Skin epidermis (tissue), 12 donors: ENCODE measurements at regions not wholly inside any gene's neighbourhood (a gene's known extent, or its start where the extent isn't known, plus 50 kb on each side); places are given as distances from the start of the nearest gene placed in this dataset.
"Not testable (repeated sequence)": the region's sequence is repeated elsewhere in the genome, so short reads cannot be mapped to it uniquely, and the experiment has no call there.

Experiments
- H3K27ac ChIP-seq, 21 experiments: fragments of 200-600 bp; sonication (generic) in 11 of 21; one replicate each; pipeline ENCODE4 v1.5.0; 2020; ENCODE audit warnings: mild to moderate bottlenecking in 3 of 21, inconsistent platforms in 2 of 21, moderate library complexity in 2 of 21
- H3K4me3 ChIP-seq, 7 experiments: fragments of 200-600 bp; sonication (generic) in 2 of 7; one replicate each; pipeline ENCODE4 v1.5.0; 2020; ENCODE audit warnings: inconsistent platforms in 2 of 7, mild to moderate bottlenecking in 2 of 7, moderate library complexity in 1 of 7

- Histone ChIP-seq H3K4me3 (no peak overlapping the region), H3K27ac (no peak overlapping the region)
Observed at GRCh38 chr20:19866070-19866469, 108.0 kb downstream of the RIN2 start.

- Histone ChIP-seq H3K4me3 (no peak overlapping the region), H3K27ac (peak overlapping the region in 3 of 21 experiments; percentile 2 to 70 (median 17))
Observed at GRCh38 chr20:19867074-19867473, 109.0 kb downstream of the RIN2 start.

DNA sequence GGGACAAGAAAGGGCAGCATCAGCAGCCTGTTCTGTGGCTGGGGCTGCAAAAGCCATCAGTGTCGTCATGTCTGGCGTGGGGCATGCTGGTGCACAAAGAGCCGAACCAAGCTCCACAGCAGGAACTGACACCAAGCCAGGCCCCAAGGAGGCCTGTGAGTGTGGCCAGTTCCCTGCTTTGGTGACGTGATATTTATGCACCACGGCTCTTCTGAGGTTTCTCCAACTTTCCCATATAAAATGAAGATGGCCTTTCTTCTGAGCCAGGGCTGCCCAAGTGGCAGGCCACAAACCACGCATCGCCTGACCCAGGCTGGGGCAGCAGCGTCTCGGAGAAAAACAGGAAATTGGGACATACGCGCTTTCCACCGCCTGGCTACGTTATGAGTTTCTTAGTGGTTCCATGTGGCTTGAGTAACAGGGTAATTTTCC is 109.9 kb downstream of the RIN2 start:
- no peak overlapping the region for H3K4me3 ChIP-seq
- peak overlapping the region in 13 of 21 experiments; percentile 2 to 70 (median 26) for H3K27ac ChIP-seq

DNA sequence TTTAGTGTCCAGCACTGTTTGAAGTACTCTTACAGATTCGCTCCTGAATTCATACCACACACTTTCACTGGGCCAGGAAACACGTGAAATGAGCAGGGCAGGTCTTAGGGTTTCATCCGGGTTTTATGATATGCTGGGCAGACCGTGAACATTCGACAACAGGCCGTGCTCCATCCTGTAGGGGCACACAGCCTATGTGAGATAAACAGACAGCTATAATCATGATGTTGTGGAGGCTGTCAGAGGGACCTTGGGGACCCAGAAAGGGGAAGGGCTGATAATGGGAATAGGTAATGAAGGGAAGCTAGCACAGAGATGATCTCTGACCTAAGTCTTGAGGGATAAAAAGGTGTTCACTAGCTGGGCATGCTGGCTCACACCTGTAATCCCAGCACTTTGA is 110.4 kb downstream of the RIN2 start:
- Histone ChIP-seq H3K4me3 (no peak overlapping the region), H3K27ac (peak overlapping the region in 11 of 21 experiments; percentile 9 to 71 (median 35))

- Histone ChIP-seq H3K27ac (no peak overlapping the region), H3K4me3 (no peak overlapping the region)
Observed at GRCh38 chr20:19872001-19872400, 113.9 kb downstream of the RIN2 start.

- H3K27ac ChIP-seq: no peak overlapping the region
- H3K4me3 ChIP-seq: no peak overlapping the region
Observed at GRCh38 chr20:19874040-19874727, 116.1 kb downstream of the RIN2 start.

GRCh38 chr20:19875376-19876221 is 117.5 kb downstream of the RIN2 start:
- H3K27ac ChIP-seq: peak overlapping the region in 16 of 21 experiments; percentile 4 to 74 (median 44)
- H3K4me3 ChIP-seq: no peak overlapping the region

DNA sequence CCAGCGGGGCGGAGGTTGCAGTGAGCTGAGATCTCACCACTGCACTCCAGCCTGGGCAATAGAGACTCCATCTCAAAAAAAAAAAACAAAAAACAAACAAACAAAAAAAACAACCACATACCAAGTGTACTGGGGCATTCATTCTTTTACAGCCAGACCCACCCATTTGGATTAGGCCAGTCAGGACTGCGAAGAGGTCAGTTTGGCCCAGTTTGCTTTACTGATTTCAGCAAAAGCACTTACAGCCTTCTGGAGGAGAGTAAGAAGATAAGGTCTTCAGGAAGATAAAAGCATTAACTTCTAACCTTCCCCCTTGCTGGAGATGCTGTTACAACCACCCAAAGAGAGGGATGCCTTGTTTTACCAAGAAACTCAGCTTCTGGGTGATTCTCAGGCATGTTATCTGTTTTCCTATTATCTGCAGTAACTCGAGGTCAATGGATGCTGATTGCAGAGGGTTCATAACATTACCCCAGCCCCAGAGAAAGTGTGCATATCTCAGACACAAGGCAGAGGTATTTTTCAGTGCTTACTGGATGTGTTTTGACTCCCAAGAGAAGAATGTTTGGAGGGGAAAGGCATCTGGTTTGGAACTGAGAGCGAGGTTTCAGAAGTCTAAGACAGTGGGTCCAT is 118.9 kb downstream of the RIN2 start:
- H3K4me3 ChIP-seq: no peak overlapping the region
- peak overlapping the region in 8 of 21 experiments; percentile 35 to 74 (median 56) for H3K27ac ChIP-seq

DNA sequence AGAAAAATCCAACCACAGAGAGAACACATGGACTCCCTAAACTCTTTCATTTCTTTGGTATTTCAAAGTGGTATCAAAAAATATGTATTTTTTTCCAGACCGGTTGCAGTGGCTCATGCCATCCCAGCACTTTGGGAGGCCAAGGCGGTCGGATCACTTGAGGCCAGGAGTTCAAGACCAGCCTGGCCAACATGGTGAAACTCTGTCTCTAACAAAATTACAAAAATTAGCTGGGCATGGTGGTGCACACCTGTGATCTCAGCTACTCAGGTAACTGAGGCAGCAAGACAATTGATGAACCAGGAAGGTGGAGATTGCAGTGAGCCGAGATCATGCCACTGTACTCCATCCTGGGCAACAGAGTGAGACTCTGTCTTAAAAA is 121.8 kb downstream of the RIN2 start:
- not testable (repeated sequence) for H3K4me3 ChIP-seq, H3K27ac ChIP-seq

- H3K4me3 ChIP-seq: no peak overlapping the region
- H3K27ac ChIP-seq: no peak overlapping the region
Observed at GRCh38 chr20:19880256-19881079, 122.4 kb downstream of the RIN2 start.

GRCh38 chr20:19881080-19881840 is 123.2 kb downstream of the RIN2 start:
- no peak overlapping the region for H3K27ac ChIP-seq
- H3K4me3 ChIP-seq: no peak overlapping the region

GRCh38 chr20:19881990-19882389 is 123.9 kb downstream of the RIN2 start:
- no peak overlapping the region for H3K27ac ChIP-seq
- H3K4me3 ChIP-seq: no peak overlapping the region

GRCh38 chr20:19882446-19882845 is 124.4 kb downstream of the RIN2 start:
- no peak overlapping the region for H3K27ac ChIP-seq

GRCh38 chr20:19883501-19883900 is 125.4 kb downstream of the RIN2 start:
- Histone ChIP-seq H3K27ac (no peak overlapping the region), H3K4me3 (no peak overlapping the region)

More at GRCh38 chr20:19882446-19882845, 124.4 kb downstream of the RIN2 start:
- H3K4me3 ChIP-seq: no peak overlapping the region

DNA sequence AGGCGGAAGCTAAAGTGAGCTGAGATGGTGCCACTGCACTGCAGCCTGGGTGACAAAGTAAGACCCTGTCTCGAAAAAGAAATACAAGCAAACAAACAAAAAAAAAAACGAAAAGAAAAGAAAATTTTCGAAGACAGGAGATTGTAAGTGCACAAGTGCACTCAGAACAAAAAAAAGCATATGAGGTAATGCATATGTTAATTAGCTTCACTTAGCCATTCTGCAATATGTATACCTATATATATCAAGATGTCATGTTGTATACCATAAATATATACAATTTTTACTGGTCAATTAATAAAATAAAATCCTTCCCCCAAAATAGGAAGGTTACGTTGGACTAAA is 127.5 kb downstream of the RIN2 start:
- no peak overlapping the region for H3K4me3 ChIP-seq
- H3K27ac ChIP-seq: peak overlapping the region in 12 of 21 experiments; percentile 46 to 89 (median 70)

GRCh38 chr20:19885939-19886660 is 128.0 kb downstream of the RIN2 start:
- Histone ChIP-seq H3K4me3 (peak overlapping the region in 2 of 7 experiments; percentile 9 to 20), H3K27ac (peak overlapping the region in 16 of 21 experiments; percentile 2 to 89 (median 61))

DNA sequence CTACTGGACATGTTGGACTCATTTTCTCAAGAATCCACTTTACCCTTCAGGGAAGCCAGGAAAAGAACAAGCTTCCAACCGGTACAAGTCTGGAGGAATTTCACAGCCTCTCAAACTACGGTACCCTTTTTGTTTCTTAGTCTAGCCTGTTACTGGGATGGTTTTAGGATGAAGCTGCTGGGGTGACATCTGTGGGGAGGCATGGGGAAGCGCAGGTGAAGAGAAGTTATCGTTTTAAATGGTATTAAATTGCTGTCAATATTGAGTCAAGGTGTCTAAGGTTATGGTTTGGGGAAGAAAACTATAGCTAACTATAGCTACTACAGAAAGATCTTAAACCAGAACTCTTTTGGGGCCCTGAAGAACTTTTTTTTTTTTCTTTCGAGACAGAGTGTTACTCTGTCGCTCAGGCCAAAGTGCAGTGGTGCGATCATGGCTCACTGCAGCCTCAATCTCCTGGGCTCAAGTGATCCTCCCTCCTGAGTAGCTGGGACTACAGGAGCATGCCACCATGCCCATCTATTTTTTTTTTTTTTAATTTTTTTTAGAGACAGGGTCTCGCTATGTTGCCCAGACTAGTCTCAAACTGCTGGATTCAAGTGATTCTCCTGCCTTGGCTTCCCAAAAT is 128.7 kb downstream of the RIN2 start:
- peak overlapping the region in 2 of 7 experiments; percentile 9 to 20 for H3K4me3 ChIP-seq
- H3K27ac ChIP-seq: peak overlapping the region in 12 of 21 experiments; percentile 2 to 89 (median 58)
